IPS DF 6.9 (cell line): ENCODE measurements at regions not wholly inside any gene's neighbourhood (a gene's known extent, or its start where the extent isn't known, plus 50 kb on each side); places are given as distances from the start of the nearest gene placed in this dataset.

ENCODE experiments used
- DNase-seq: peaks from one replicate; pipeline ENCODE4 v3.0.0-alpha.2; 2013; ENCODE audit warnings: low read depth, low spot score
- H3K27ac ChIP-seq: one replicate; pipeline ENCODE4 v1.5.1; 2013; ENCODE audit warnings: low read length, control low read depth
- H3K27me3 ChIP-seq: 2 replicates; pipeline ENCODE4 v1.6.1; 2013; ENCODE audit warnings: mild to moderate bottlenecking, low read length; ENCODE audit not compliant: control insufficient read depth, insufficient read depth
- H3K36me3 ChIP-seq: 2 replicates; pipeline ENCODE4 v1.6.1; 2013; ENCODE audit warnings: low read length; ENCODE audit not compliant: control insufficient read depth, insufficient read depth
- H3K4me1 ChIP-seq: 2 replicates; pipeline ENCODE4 v1.6.1; 2013; ENCODE audit warnings: low read length; ENCODE audit not compliant: control insufficient read depth, insufficient read depth
- H3K4me3 ChIP-seq: 2 replicates; pipeline ENCODE4 v1.5.1; 2013; ENCODE audit warnings: mild to moderate bottlenecking, low read length
- H3K9me3 ChIP-seq: 2 replicates; pipeline ENCODE4 v1.6.1; 2013; ENCODE audit warnings: low read length, inconsistent platforms; ENCODE audit not compliant: control insufficient read depth, insufficient read depth
- WGBS: extraction: QIAGEN DNeasy Blood & Tissue Kit; methylation state at CpG from one replicate; pipeline ENCODE4 v1.1.7; 2013; ENCODE audit warnings: mixed read lengths, missing lambda C conversion rate; ENCODE audit not compliant: insufficient read length, insufficient coverage; 5-methylcytosine and 5-hydroxymethylcytosine counted together

DNA sequence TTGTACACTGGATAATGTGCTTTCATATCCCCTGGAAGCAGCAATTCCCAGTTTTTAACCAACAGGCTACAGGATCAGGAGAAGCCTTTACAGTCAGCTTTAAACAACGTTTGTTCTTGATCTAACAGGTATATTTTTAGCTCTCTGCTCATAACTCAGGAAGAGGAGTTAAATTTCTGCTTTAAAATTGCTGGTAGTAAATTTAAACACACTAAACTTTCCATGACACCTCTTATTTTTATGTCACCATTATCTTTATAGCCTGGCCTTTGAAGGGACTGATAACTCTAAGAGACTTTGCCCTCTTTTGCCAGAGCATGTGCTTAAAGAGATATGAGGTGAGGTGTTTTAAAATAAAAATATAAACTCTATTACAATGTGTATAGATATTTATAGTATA, 119.6 kb upstream of the BRINP3 start:
- DNase-seq: no peak
- Histone ChIP-seq H3K4me3 (no peak overlapping the region), H3K9me3 (no peaks in the 10 kb centered on the region), H3K27me3 (peaks cover 3% of the 10 kb centered on the region; the same call in 1 of the 2 replicates), H3K27ac (no peak overlapping the region), H3K4me1 (no peaks in the 10 kb centered on the region), H3K36me3 (no peaks in the 10 kb centered on the region)
- WGBS: no CpG with 5 or more reads among the region's 1 CpG

GRCh38 chr1:190599670-190600069, 122.0 kb upstream of the BRINP3 start:
- H3K9me3 ChIP-seq: no peaks in the 10 kb centered on the region
- H3K4me1 ChIP-seq: no peaks in the 10 kb centered on the region
- no peak overlapping the region for H3K4me3 ChIP-seq
- H3K27me3 ChIP-seq: peaks cover 3% of the 10 kb centered on the region; the same call in 1 of the 2 replicates
- H3K36me3 ChIP-seq: no peaks in the 10 kb centered on the region
- H3K27ac ChIP-seq: no peak overlapping the region
- DNase-seq: no peak

GRCh38 chr1:190602325-190602724, 124.7 kb upstream of the BRINP3 start:
- no peak overlapping the region for H3K27ac ChIP-seq
- no CpG with 5 or more reads among the region's 3 CpGs for WGBS
- DNase-seq: no peak
- H3K4me1 ChIP-seq: no peaks in the 10 kb centered on the region
- H3K36me3 ChIP-seq: no peaks in the 10 kb centered on the region
- no peaks in the 10 kb centered on the region for H3K27me3 ChIP-seq
- no peaks in the 10 kb centered on the region for H3K9me3 ChIP-seq
- H3K4me3 ChIP-seq: no peak overlapping the region

- H3K27ac ChIP-seq: no peak overlapping the region
- no peaks in the 10 kb centered on the region for H3K4me1 ChIP-seq
- DNase-seq: no peak
- no peaks in the 10 kb centered on the region for H3K27me3 ChIP-seq
- no peak overlapping the region for H3K4me3 ChIP-seq
- WGBS: no CpG with 5 or more reads among the region's 6 CpGs
- no peaks in the 10 kb centered on the region for H3K9me3 ChIP-seq
- no peaks in the 10 kb centered on the region for H3K36me3 ChIP-seq
Observed at GRCh38 chr1:190608282-190608681, 130.6 kb upstream of the BRINP3 start.

DNA sequence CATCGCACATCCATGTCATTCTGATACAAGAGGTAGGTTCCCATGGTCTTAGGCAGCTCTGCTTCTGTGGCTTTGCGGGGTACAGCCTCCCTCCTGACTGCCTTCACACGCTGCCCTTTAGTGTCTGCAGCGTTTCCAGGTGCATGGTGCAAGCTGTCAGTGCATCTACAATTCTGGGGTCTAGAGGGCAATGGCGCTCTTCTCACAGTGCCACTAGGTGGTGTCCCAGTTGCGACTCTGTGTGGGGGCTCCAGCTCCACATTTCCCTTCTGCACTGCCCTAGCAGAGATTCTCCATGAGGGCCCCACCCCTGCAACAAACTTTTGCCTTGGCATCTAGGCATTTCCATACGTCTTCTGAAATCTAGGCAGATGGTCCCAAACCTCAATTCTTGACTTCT, 138.2 kb upstream of the BRINP3 start:
- WGBS: no CpG with 5 or more reads among the region's 7 CpGs
- Histone ChIP-seq H3K9me3 (no peaks in the 10 kb centered on the region), H3K4me1 (no peaks in the 10 kb centered on the region), H3K27me3 (no peaks in the 10 kb centered on the region), H3K4me3 (no peak overlapping the region), H3K27ac (no peak overlapping the region), H3K36me3 (no peaks in the 10 kb centered on the region)
- no peak for DNase-seq

GRCh38 chr1:190616235-190616634, 138.6 kb upstream of the BRINP3 start:
- Histone ChIP-seq H3K4me1 (no peaks in the 10 kb centered on the region), H3K4me3 (no peak overlapping the region), H3K36me3 (no peaks in the 10 kb centered on the region), H3K9me3 (no peaks in the 10 kb centered on the region), H3K27me3 (no peaks in the 10 kb centered on the region), H3K27ac (no peak overlapping the region)
- DNase-seq: no peak
- no CpG with 5 or more reads among the region's 1 CpG for WGBS

DNA sequence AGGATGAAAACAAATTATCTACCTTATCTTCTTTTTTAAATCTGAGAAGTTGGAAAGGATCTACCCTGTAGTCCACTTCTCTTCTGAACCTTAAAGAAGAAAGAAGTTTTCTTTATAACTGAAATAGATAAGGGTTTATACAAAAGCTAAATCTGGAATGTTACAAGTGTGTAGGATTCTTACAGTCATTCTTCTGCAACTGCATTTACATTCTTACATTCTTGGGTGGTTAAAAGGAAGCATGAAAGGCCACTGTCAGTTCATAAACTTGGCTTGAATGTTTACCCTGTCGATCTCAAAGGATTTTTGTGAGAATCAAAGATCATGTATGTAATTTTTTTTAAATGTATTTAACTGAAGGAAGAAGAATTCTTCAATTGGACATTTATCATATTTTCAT, 142.1 kb upstream of the BRINP3 start:
- no peak overlapping the region for H3K27ac ChIP-seq
- DNase-seq: no peak
- whole genome bisulfite sequencing: no CpG with 5 or more reads among the region's 1 CpG
- H3K36me3 ChIP-seq: no peaks in the 10 kb centered on the region
- no peaks in the 10 kb centered on the region for H3K4me1 ChIP-seq
- no peak overlapping the region for H3K4me3 ChIP-seq
- H3K9me3 ChIP-seq: no peaks in the 10 kb centered on the region
- no peaks in the 10 kb centered on the region for H3K27me3 ChIP-seq

DNA sequence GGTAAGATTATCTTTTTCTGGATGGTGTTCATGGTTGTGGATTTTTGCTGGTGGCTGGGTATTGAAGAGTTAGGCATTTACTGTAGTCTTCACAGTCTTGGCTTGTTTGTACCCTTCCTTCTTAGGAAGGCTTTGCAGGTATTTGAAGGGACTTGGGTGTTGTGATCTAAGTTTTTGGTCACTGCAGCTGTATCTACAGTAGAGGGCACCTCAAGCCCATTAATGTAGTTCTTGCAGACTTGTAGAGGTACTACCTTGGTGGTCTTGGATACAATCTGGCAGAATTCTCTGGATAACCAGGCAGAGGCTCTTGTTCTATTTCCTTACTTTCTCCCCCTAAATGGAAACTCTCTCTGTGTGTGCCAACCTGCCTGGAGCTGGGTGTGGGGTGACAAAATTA, 155.8 kb upstream of the BRINP3 start:
- no peaks in the 10 kb centered on the region for H3K9me3 ChIP-seq
- no peak overlapping the region for H3K27ac ChIP-seq
- no peaks in the 10 kb centered on the region for H3K27me3 ChIP-seq
- H3K36me3 ChIP-seq: no peaks in the 10 kb centered on the region
- DNase-seq: no peak
- no peaks in the 10 kb centered on the region for H3K4me1 ChIP-seq
- no peak overlapping the region for H3K4me3 ChIP-seq

GRCh38 chr1:190634134-190634533, 156.5 kb upstream of the BRINP3 start:
- WGBS: no CpG with 5 or more reads among the region's 2 CpGs
- Histone ChIP-seq H3K9me3 (no peaks in the 10 kb centered on the region), H3K4me1 (no peaks in the 10 kb centered on the region), H3K36me3 (no peaks in the 10 kb centered on the region), H3K27me3 (no peaks in the 10 kb centered on the region), H3K27ac (no peak overlapping the region), H3K4me3 (no peak overlapping the region)
- DNase-seq: no peak

- Histone ChIP-seq H3K9me3 (no peaks in the 10 kb centered on the region), H3K36me3 (no peaks in the 10 kb centered on the region), H3K4me1 (no peaks in the 10 kb centered on the region), H3K4me3 (no peak overlapping the region), H3K27ac (no peak overlapping the region), H3K27me3 (no peaks in the 10 kb centered on the region)
- no peak for DNase-seq
Observed at GRCh38 chr1:190649553-190649952, 171.9 kb upstream of the BRINP3 start.

DNA sequence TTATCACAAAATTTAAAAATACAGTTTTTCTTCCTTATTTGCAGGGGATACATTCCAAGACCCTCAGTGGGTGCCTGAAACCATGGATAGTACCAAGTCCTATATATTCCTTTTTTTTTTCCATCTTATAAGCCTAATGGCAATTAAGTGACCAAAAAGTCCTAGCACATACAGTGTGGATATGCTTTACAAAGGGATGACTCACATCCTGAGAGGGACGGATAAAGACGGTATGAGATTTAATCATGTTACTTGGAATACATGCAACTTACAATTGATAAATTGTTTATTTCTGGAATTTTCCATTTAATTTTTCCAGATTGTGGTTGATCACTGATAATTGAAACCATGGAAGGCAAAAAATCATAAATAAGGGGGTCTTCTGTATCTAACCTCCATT, 181.2 kb upstream of the BRINP3 start:
- H3K27ac ChIP-seq: no peak overlapping the region
- H3K4me3 ChIP-seq: no peak overlapping the region
- no peaks in the 10 kb centered on the region for H3K9me3 ChIP-seq
- no peaks in the 10 kb centered on the region for H3K36me3 ChIP-seq
- no peak for DNase-seq
- H3K4me1 ChIP-seq: no peaks in the 10 kb centered on the region
- no peaks in the 10 kb centered on the region for H3K27me3 ChIP-seq
- no CpG with 5 or more reads among the region's 2 CpGs for WGBS
